Trophoblast cell (in vitro differentiated cells and primary cell): ENCODE measurements at regions not wholly inside any gene's neighbourhood (a gene's known extent, or its start where the extent isn't known, plus 50 kb on each side); places are given as distances from the start of the nearest gene placed in this dataset.
A peak's percentile ranks its signal among the peaks of the same experiment; 100 is the strongest.

Experiments used
- DNase-seq, 2 donors: peaks; one replicate each; pipeline ENCODE4 v3.0.0-alpha.2; 2016
- H2AFZ ChIP-seq: 2 replicates; pipeline ENCODE4 v1.6.1; 2013; ENCODE audit warnings: low read length, moderate library complexity, mild to moderate bottlenecking; ENCODE audit not compliant: insufficient read depth, poor library complexity
- H2AK5ac ChIP-seq: 2 replicates; pipeline ENCODE4 v1.6.1; 2013; ENCODE audit warnings: mild to moderate bottlenecking, low read length
- H2BK120ac ChIP-seq: 2 replicates; pipeline ENCODE4 v1.6.1; 2013; ENCODE audit warnings: low read length, mild to moderate bottlenecking, moderate library complexity; ENCODE audit not compliant: insufficient read depth, poor library complexity
- H2BK12ac ChIP-seq: 2 replicates; pipeline ENCODE4 v1.6.1; 2013; ENCODE audit warnings: mild to moderate bottlenecking, low read length, moderate library complexity
- H2BK5ac ChIP-seq: 2 replicates; pipeline ENCODE4 v1.6.1; 2013; ENCODE audit warnings: low read length, low read depth, moderate library complexity, mild to moderate bottlenecking; ENCODE audit not compliant: poor library complexity
- H3K14ac ChIP-seq: 2 replicates; pipeline ENCODE4 v1.6.1; 2013; ENCODE audit warnings: mild to moderate bottlenecking, low read length
- H3K18ac ChIP-seq: 2 replicates; pipeline ENCODE4 v1.6.1; 2013; ENCODE audit warnings: mild to moderate bottlenecking, low read length
- H3K23ac ChIP-seq: 2 replicates; pipeline ENCODE4 v1.6.1; 2013; ENCODE audit warnings: low read length
- H3K27ac ChIP-seq: 2 replicates; pipeline ENCODE4 v1.5.1; 2013; ENCODE audit warnings: low read depth, mild to moderate bottlenecking, inconsistent platforms, low read length, moderate library complexity
- H3K27me3 ChIP-seq: 2 replicates; pipeline ENCODE4 v1.6.1; 2013; ENCODE audit warnings: inconsistent platforms, mild to moderate bottlenecking, low read length, moderate library complexity; ENCODE audit not compliant: insufficient read depth
- H3K36me3 ChIP-seq, 2 experiments: 1 replicate in 1 of 2; 2 replicates in 1 of 2; pipeline ENCODE4 v1.6.1; 2013; ENCODE audit warnings: low read length in 2 of 2, mild to moderate bottlenecking in 2 of 2, moderate library complexity in 1 of 2; ENCODE audit not compliant: insufficient read depth in 2 of 2, control insufficient read depth in 1 of 2
- H3K4ac ChIP-seq: 2 replicates; pipeline ENCODE4 v1.6.1; 2013; ENCODE audit warnings: low read depth, mild to moderate bottlenecking, low read length, moderate library complexity
- H3K4me1 ChIP-seq, 2 experiments: 1 replicate in 1 of 2; 2 replicates in 1 of 2; pipeline ENCODE4 v1.6.1; 2013; ENCODE audit warnings: low read length in 2 of 2, mild to moderate bottlenecking in 2 of 2, moderate library complexity in 1 of 2; ENCODE audit not compliant: insufficient read depth in 2 of 2, control insufficient read depth in 1 of 2
- H3K4me2 ChIP-seq: 2 replicates; pipeline ENCODE4 v1.6.1; 2013; ENCODE audit warnings: inconsistent platforms, mild to moderate bottlenecking, low read length, moderate library complexity
- H3K4me3 ChIP-seq: 2 replicates; pipeline ENCODE4 v1.5.1; 2013; ENCODE audit warnings: mild to moderate bottlenecking, low read depth, low read length, inconsistent platforms
- H3K79me1 ChIP-seq: one replicate; pipeline ENCODE4 v1.6.1; 2013; ENCODE audit warnings: low read length
- H3K79me2 ChIP-seq: 2 replicates; pipeline ENCODE4 v1.6.1; 2013; ENCODE audit warnings: low read length, mild to moderate bottlenecking; ENCODE audit not compliant: control insufficient read depth, insufficient read depth, poor library complexity
- H3K9ac ChIP-seq: 2 replicates; pipeline ENCODE4 v1.6.1; 2013; ENCODE audit warnings: mild to moderate bottlenecking, low read length
- H3K9me3 ChIP-seq: 2 replicates; pipeline ENCODE4 v1.6.1; 2013; ENCODE audit warnings: low read depth, mild to moderate bottlenecking, control low read depth, inconsistent platforms, low read length; ENCODE audit not compliant: insufficient read depth
- H4K12ac ChIP-seq: 2 replicates; pipeline ENCODE4 v1.6.1; 2013; ENCODE audit warnings: low read depth, mild to moderate bottlenecking, low read length, moderate library complexity
- H4K8ac ChIP-seq: 2 replicates; pipeline ENCODE4 v1.6.1; 2013; ENCODE audit warnings: low read depth, mild to moderate bottlenecking, low read length, moderate library complexity
- H4K91ac ChIP-seq: one replicate; pipeline ENCODE4 v1.6.1; 2013; ENCODE audit warnings: low read depth, mild to moderate bottlenecking, low read length, moderate library complexity
- WGBS: extraction: QIAGEN DNeasy Blood & Tissue Kit; methylation state at CpG from one replicate; pipeline ENCODE4 v1.1.7; 2013; ENCODE audit warnings: missing lambda C conversion rate; ENCODE audit not compliant: insufficient read length, insufficient coverage; ENCODE audit errors: extremely low coverage; 5-methylcytosine and 5-hydroxymethylcytosine counted together

GRCh38 chr4:53709693-53710092 is 118.4 kb upstream of the LNX1 start:
- Histone ChIP-seq H3K4ac (no peak overlapping the region), H3K14ac (no peak overlapping the region), H3K9ac (no peak overlapping the region), H2BK12ac (no peak overlapping the region), H4K8ac (no peak overlapping the region), H3K79me1 (no peaks in the 10 kb centered on the region), H3K4me1 (peaks cover 3 to 5% of the 10 kb centered on the region in 2 experiments), H3K36me3 (no peaks in the 10 kb centered on the region), H3K4me2 (no peak overlapping the region), H3K23ac (no peak overlapping the region), H3K79me2 (no peaks in the 10 kb centered on the region), H2AK5ac (no peak overlapping the region), H3K4me3 (no peak overlapping the region), H2AFZ (no peak overlapping the region), H4K91ac (no peak overlapping the region), H3K27me3 (no peaks in the 10 kb centered on the region), H4K12ac (no peak overlapping the region), H2BK5ac (no peak overlapping the region), H2BK120ac (no peak overlapping the region), H3K18ac (no peak overlapping the region), H3K27ac (no peak overlapping the region), H3K9me3 (no peaks in the 10 kb centered on the region)
- WGBS, result no CpG with 5 or more reads among the region's 1 CpG
- DNase-seq, result no peak

DNA sequence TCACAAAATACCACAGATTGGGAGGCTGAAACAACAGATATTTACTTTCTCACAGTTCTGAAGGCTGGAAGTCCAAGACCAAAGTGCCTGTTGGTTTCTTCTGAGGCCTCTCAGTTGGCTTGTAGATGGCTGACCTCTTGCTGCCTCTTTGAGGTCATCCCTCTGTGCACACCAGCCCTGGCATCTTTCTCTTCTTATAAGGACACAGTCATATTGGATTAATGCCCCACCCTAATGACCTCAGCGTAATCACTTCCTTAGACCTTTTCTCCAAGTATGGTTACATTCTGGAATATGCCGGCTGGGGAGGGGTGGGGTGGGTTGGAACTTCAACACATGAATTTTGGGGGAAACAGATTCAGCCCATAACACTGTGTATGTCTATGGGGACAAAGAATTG is 116.2 kb upstream of the LNX1 start:
- no peaks in the 10 kb centered on the region for H3K27me3 ChIP-seq
- H4K91ac ChIP-seq, result no peak overlapping the region
- no peak overlapping the region for H2BK120ac ChIP-seq
- H3K4me3 ChIP-seq, result no peak overlapping the region
- H3K23ac ChIP-seq, result no peak overlapping the region
- no peak overlapping the region for H4K12ac ChIP-seq
- no peak overlapping the region for H2AFZ ChIP-seq
- no peak overlapping the region for H3K14ac ChIP-seq
- no peak overlapping the region for H3K4ac ChIP-seq
- no peak overlapping the region for H3K18ac ChIP-seq
- H4K8ac ChIP-seq, result no peak overlapping the region
- no peak overlapping the region for H2AK5ac ChIP-seq
- H3K36me3 ChIP-seq, result no peaks in the 10 kb centered on the region
- no CpG with 5 or more reads among the region's 2 CpGs for WGBS
- H3K27ac ChIP-seq, result no peak overlapping the region
- H3K9me3 ChIP-seq, result no peaks in the 10 kb centered on the region
- H3K79me2 ChIP-seq, result no peaks in the 10 kb centered on the region
- peaks cover 3 to 5% of the 10 kb centered on the region in 2 experiments for H3K4me1 ChIP-seq
- no peak overlapping the region for H3K4me2 ChIP-seq
- no peak overlapping the region for H2BK5ac ChIP-seq
- H3K79me1 ChIP-seq, result no peaks in the 10 kb centered on the region
- DNase-seq, result no peak
- no peak overlapping the region for H2BK12ac ChIP-seq
- no peak overlapping the region for H3K9ac ChIP-seq

DNA sequence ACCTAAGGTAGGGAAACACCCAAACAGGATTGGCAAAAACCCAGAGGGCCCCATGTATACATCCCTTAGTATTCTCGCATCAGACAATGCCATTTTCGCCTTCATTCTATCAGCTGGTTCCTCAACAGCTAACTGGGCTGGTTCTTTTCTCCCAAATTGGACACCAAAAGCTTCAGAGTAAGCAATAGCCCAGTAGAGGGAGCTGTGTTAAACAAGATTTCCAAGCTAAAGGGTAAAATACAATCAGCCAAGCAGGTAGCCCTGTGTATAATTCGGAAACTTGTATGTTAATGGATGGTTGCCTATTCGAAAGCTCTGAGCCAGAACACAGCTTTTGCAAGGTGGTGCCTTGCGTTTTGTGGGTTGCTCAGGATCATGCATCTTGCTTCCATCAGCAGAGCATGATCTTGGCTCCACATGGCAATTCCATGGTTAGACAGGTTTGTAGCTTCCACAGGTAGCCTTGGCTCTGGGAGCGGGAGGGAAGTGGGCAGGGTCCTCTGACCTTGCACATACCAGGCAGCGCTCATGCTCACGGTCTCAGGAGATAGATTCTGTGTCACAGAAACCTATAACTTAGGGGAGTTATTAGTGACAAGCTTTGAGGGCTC is 115.2 kb upstream of the LNX1 start:
- peaks cover 3 to 8% of the 10 kb centered on the region in 2 experiments for H3K4me1 ChIP-seq
- WGBS, result no CpG with 5 or more reads among the region's 8 CpGs
- no peak overlapping the region for H2BK120ac ChIP-seq

DNA sequence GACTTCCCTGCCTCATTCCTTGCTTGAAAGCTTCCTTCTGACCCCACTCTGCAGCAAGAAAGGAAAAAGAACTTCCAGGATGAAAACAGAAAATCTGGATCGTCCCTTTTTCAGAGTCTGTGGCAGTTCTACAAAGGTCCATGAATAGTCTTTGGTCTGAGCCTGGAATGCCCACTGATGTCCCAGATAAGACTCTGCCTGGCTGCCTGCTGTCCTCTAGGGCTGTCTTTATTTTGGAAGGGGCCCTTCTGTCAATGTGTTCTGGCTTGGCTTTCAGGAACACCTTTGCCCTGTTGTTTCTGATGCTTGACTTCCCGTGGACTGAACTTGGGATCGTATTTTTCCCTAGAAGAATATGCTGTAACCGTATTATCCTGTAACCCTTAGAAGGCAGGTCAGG is 114.7 kb upstream of the LNX1 start:
- H3K4me2 ChIP-seq, result no peak overlapping the region
- H3K9me3 ChIP-seq, result no peaks in the 10 kb centered on the region
- H3K4me1 ChIP-seq, result peaks cover 3 to 8% of the 10 kb centered on the region in 2 experiments
- no peak overlapping the region for H4K8ac ChIP-seq
- H3K4ac ChIP-seq, result no peak overlapping the region
- no peak overlapping the region for H4K12ac ChIP-seq
- H3K18ac ChIP-seq, result no peak overlapping the region
- no peak overlapping the region for H2BK5ac ChIP-seq
- no peaks in the 10 kb centered on the region for H3K36me3 ChIP-seq
- WGBS, result no CpG with 5 or more reads among the region's 4 CpGs
- no peak overlapping the region for H2AK5ac ChIP-seq
- DNase-seq, result no peak
- no peak overlapping the region for H2AFZ ChIP-seq
- H3K79me2 ChIP-seq, result no peaks in the 10 kb centered on the region
- no peak overlapping the region for H2BK120ac ChIP-seq
- H3K4me3 ChIP-seq, result no peak overlapping the region
- no peak overlapping the region for H2BK12ac ChIP-seq
- no peak overlapping the region for H3K23ac ChIP-seq
- H3K27ac ChIP-seq, result no peak overlapping the region
- H3K27me3 ChIP-seq, result no peaks in the 10 kb centered on the region
- H3K79me1 ChIP-seq, result no peaks in the 10 kb centered on the region
- H4K91ac ChIP-seq, result no peak overlapping the region
- no peak overlapping the region for H3K9ac ChIP-seq
- no peak overlapping the region for H3K14ac ChIP-seq

More for the DNA sequence above, 115.2 kb upstream of the LNX1 start:
- H3K36me3 ChIP-seq, result no peaks in the 10 kb centered on the region
- no peaks in the 10 kb centered on the region for H3K79me1 ChIP-seq
- no peaks in the 10 kb centered on the region for H3K9me3 ChIP-seq
- no peaks in the 10 kb centered on the region for H3K79me2 ChIP-seq
- H4K12ac ChIP-seq, result no peak overlapping the region
- H3K23ac ChIP-seq, result no peak overlapping the region
- no peak overlapping the region for H3K18ac ChIP-seq
- H3K9ac ChIP-seq, result peak overlapping the region; percentile 38
- no peak overlapping the region for H2BK5ac ChIP-seq
- no peak overlapping the region for H3K4me3 ChIP-seq
- no peak overlapping the region for H3K14ac ChIP-seq
- no peak overlapping the region for H4K91ac ChIP-seq
- H3K27me3 ChIP-seq, result no peaks in the 10 kb centered on the region
- H2BK12ac ChIP-seq, result no peak overlapping the region
- peak; percentile 19 to 86 for DNase-seq
- no peak overlapping the region for H2AK5ac ChIP-seq
- H3K4me2 ChIP-seq, result no peak overlapping the region
- H3K27ac ChIP-seq, result no peak overlapping the region
- no peak overlapping the region for H2AFZ ChIP-seq
- no peak overlapping the region for H4K8ac ChIP-seq
- H3K4ac ChIP-seq, result no peak overlapping the region
